CD8-positive, alpha-beta memory T cell (primary cell): ENCODE measurements at regions not wholly inside any gene's neighbourhood (a gene's known extent, or its start where the extent isn't known, plus 50 kb on each side); places are given as distances from the start of the nearest gene placed in this dataset.

Experiments used
- CTCF ChIA-PET: fragments of 350-600 bp; sonication (Branson Sonifier 250); formaldehyde crosslinking; loops from one replicate; lab custom pipeline; 2021; ENCODE audit warnings: antibody characterized with exemption; lab: Charles Lee
- POLR2A ChIA-PET: fragments of 350-600 bp; sonication (Branson Sonifier 250); formaldehyde crosslinking; loops from one replicate; lab custom pipeline; 2021; ENCODE audit warnings: antibody characterized with exemption; lab: Charles Lee
- DNase-seq, 5 donors: peaks; one replicate each; pipeline versions ENCODE4 v3.0.0 to v3.0.0-alpha.2; 2020 to 2022; ENCODE audit warnings: mixed read lengths in 1 of 5
- H3K27ac ChIP-seq: one replicate; pipeline ENCODE4 v1.7.0; 2013; ENCODE audit warnings: low read depth, mild to moderate bottlenecking, low read length, moderate library complexity
- H3K27me3 ChIP-seq: 2 replicates; pipeline ENCODE4 v1.7.0; 2013; ENCODE audit warnings: low read length, mild to moderate bottlenecking; ENCODE audit not compliant: insufficient read depth, poor library complexity, severe bottlenecking
- H3K36me3 ChIP-seq: 2 replicates; pipeline ENCODE4 v1.7.0; 2013; ENCODE audit warnings: mild to moderate bottlenecking, low read length, moderate library complexity; ENCODE audit not compliant: insufficient read depth
- H3K4me1 ChIP-seq: 2 replicates; pipeline ENCODE4 v1.7.0; 2013; ENCODE audit warnings: mild to moderate bottlenecking, low read length, moderate library complexity; ENCODE audit not compliant: insufficient read depth
- H3K4me3 ChIP-seq: 2 replicates; pipeline ENCODE4 v1.7.0; 2013; ENCODE audit warnings: mild to moderate bottlenecking, low read length
- H3K9me3 ChIP-seq: 2 replicates; pipeline ENCODE4 v1.7.0; 2013; ENCODE audit warnings: mild to moderate bottlenecking, low read length
- H3K27ac Mint-ChIP-seq, 8 donors: one replicate each; pipeline ENCODE4 v1.8.0; 2020 to 2021; ENCODE audit warnings: mixed read lengths in 8 of 8, mild to moderate bottlenecking in 6 of 8, inconsistent platforms in 3 of 8, moderate library complexity in 3 of 8
- H3K27me3 Mint-ChIP-seq, 2 donors: one replicate each; pipeline ENCODE4 v1.8.0; 2020 to 2021; ENCODE audit warnings: mixed read lengths in 2 of 2, mild to moderate bottlenecking in 1 of 2, moderate library complexity in 1 of 2
- H3K36me3 Mint-ChIP-seq, 3 donors: one replicate each; pipeline ENCODE4 v1.8.0; 2020 to 2021; ENCODE audit warnings: mixed read lengths in 3 of 3, inconsistent platforms in 1 of 3, mild to moderate bottlenecking in 1 of 3
- H3K4me1 Mint-ChIP-seq, 3 donors: one replicate each; pipeline ENCODE4 v1.8.0; 2020 to 2021; ENCODE audit warnings: mixed read lengths in 3 of 3, inconsistent platforms in 1 of 3, mild to moderate bottlenecking in 1 of 3
- H3K4me3 Mint-ChIP-seq, 7 donors: one replicate each; pipeline ENCODE4 v1.8.0; 2020 to 2021; ENCODE audit warnings: mixed read lengths in 7 of 7, mild to moderate bottlenecking in 6 of 7, moderate library complexity in 4 of 7, inconsistent platforms in 2 of 7
- H3K9me3 Mint-ChIP-seq, 5 donors: one replicate each; pipeline ENCODE4 v1.8.0; 2020 to 2022; ENCODE audit warnings: mixed read lengths in 5 of 5, mild to moderate bottlenecking in 3 of 5, moderate library complexity in 2 of 5, inconsistent platforms in 1 of 5

GRCh38 chr18:49704334-49704733 is 109.0 kb downstream of the ACAA2 start:
- H3K9me3 ChIP-seq, result no peaks in the 10 kb centered on the region
- no peak overlapping the region for H3K27ac Mint-ChIP-seq
- peaks cover 6 to 10% of the 10 kb centered on the region in 2 donors for H3K27me3 Mint-ChIP-seq
- H3K36me3 ChIP-seq, result no peaks in the 10 kb centered on the region
- DNase-seq, result no peak
- peaks cover 0 to 8% (median 0%) of the 10 kb centered on the region in 3 donors for H3K36me3 Mint-ChIP-seq
- CTCF ChIA-PET, result no interaction called here
- no peak overlapping the region for H3K27ac ChIP-seq
- no peak overlapping the region for H3K4me3 Mint-ChIP-seq
- no peak overlapping the region for H3K4me3 ChIP-seq
- no peaks in the 10 kb centered on the region for H3K4me1 ChIP-seq
- POLR2A ChIA-PET, result no interaction called here
- H3K9me3 Mint-ChIP-seq, result no peaks in the 10 kb centered on the region
- H3K27me3 ChIP-seq, result no peaks in the 10 kb centered on the region
- H3K4me1 Mint-ChIP-seq, result no peaks in the 10 kb centered on the region

GRCh38 chr18:49701190-49701589 is 112.1 kb downstream of the ACAA2 start:
- H3K4me3 Mint-ChIP-seq, result no peak overlapping the region
- H3K9me3 Mint-ChIP-seq, result no peaks in the 10 kb centered on the region
- CTCF ChIA-PET, result no interaction called here
- POLR2A ChIA-PET, result no interaction called here
- Histone ChIP-seq H3K9me3 (no peaks in the 10 kb centered on the region), H3K36me3 (no peaks in the 10 kb centered on the region), H3K4me3 (no peak overlapping the region), H3K4me1 (no peaks in the 10 kb centered on the region), H3K27ac (no peak overlapping the region), H3K27me3 (no peaks in the 10 kb centered on the region)
- H3K4me1 Mint-ChIP-seq, result no peaks in the 10 kb centered on the region
- no peak overlapping the region for H3K27ac Mint-ChIP-seq
- no peak for DNase-seq
- peaks cover 0 to 4% (median 0%) of the 10 kb centered on the region in 3 donors for H3K36me3 Mint-ChIP-seq
- H3K27me3 Mint-ChIP-seq, result peaks cover 9 to 10% of the 10 kb centered on the region in 2 donors

GRCh38 chr18:49699303-49699702 is 114.0 kb downstream of the ACAA2 start:
- CTCF ChIA-PET, result no interaction called here
- Mint-ChIP-seq H3K4me1 (no peaks in the 10 kb centered on the region), H3K27ac (peak overlapping the region in 2 of 8 donors; percentile 7 to 40), H3K27me3 (peaks cover under 1 to 7% of the 10 kb centered on the region in 2 donors), H3K4me3 (no peak overlapping the region), H3K9me3 (no peaks in the 10 kb centered on the region), H3K36me3 (peaks cover 0 to under 1% (median 0%) of the 10 kb centered on the region in 3 donors)
- H3K36me3 ChIP-seq, result no peaks in the 10 kb centered on the region
- no peak overlapping the region for H3K4me3 ChIP-seq
- POLR2A ChIA-PET, result no interaction called here
- no peak overlapping the region for H3K27ac ChIP-seq
- no peaks in the 10 kb centered on the region for H3K27me3 ChIP-seq
- DNase-seq, result no peak
- H3K9me3 ChIP-seq, result no peaks in the 10 kb centered on the region
- H3K4me1 ChIP-seq, result no peaks in the 10 kb centered on the region

- POLR2A ChIA-PET, result no interaction called here
Observed at GRCh38 chr18:49698525-49699025, 114.8 kb downstream of the ACAA2 start.

GRCh38 chr18:49697757-49698524 is 115.4 kb downstream of the ACAA2 start:
- H3K27me3 Mint-ChIP-seq, result peaks cover 0 to 8% of the 10 kb centered on the region in 2 donors
- Histone ChIP-seq H3K4me1 (no peaks in the 10 kb centered on the region), H3K36me3 (no peaks in the 10 kb centered on the region), H3K9me3 (no peaks in the 10 kb centered on the region), H3K27ac (no peak overlapping the region), H3K4me3 (no peak overlapping the region), H3K27me3 (no peaks in the 10 kb centered on the region)
- DNase-seq, result no peak
- no peaks in the 10 kb centered on the region for H3K36me3 Mint-ChIP-seq
- ChIA-PET CTCF (interaction anchor here (1.4 kb wide), 1 partner anchor 25 kb away, joined by 3 read pairs; no protein-coding TSS in a partner anchor), POLR2A (no interaction called here)
- peak overlapping the region in 1 of 8 donors; percentile 8 for H3K27ac Mint-ChIP-seq
- H3K9me3 Mint-ChIP-seq, result no peaks in the 10 kb centered on the region
- no peaks in the 10 kb centered on the region for H3K4me1 Mint-ChIP-seq
- H3K4me3 Mint-ChIP-seq, result no peak overlapping the region

More at GRCh38 chr18:49698525-49699025, 114.8 kb downstream of the ACAA2 start:
- Mint-ChIP-seq H3K4me3 (no peak overlapping the region), H3K4me1 (no peaks in the 10 kb centered on the region), H3K36me3 (no peaks in the 10 kb centered on the region), H3K27me3 (peaks cover 0 to 8% of the 10 kb centered on the region in 2 donors), H3K9me3 (no peaks in the 10 kb centered on the region), H3K27ac (peak overlapping the region in 1 of 8 donors; percentile 63)
- Histone ChIP-seq H3K36me3 (no peaks in the 10 kb centered on the region), H3K9me3 (no peaks in the 10 kb centered on the region), H3K4me3 (no peak overlapping the region), H3K27me3 (no peaks in the 10 kb centered on the region), H3K4me1 (no peaks in the 10 kb centered on the region), H3K27ac (no peak overlapping the region)
- CTCF ChIA-PET, result no interaction called here
- DNase-seq, result no peak

- ChIA-PET POLR2A (no interaction called here), CTCF (interaction anchor here (1.4 kb wide), 1 partner anchor 25 kb away, joined by 3 read pairs; no protein-coding TSS in a partner anchor)
Observed at GRCh38 chr18:49697049-49697448, 116.3 kb downstream of the ACAA2 start.

GRCh38 chr18:49694402-49694801 is 118.9 kb downstream of the ACAA2 start:
- no peak overlapping the region for H3K4me3 Mint-ChIP-seq
- peak overlapping the region in 1 of 8 donors; percentile 63 for H3K27ac Mint-ChIP-seq
- H3K4me1 Mint-ChIP-seq, result peaks cover 11 to 15% (median 14%) of the 10 kb centered on the region in 3 donors
- no peaks in the 10 kb centered on the region for H3K9me3 Mint-ChIP-seq
- Histone ChIP-seq H3K4me3 (no peak overlapping the region), H3K4me1 (peaks cover 10% of the 10 kb centered on the region), H3K27ac (no peak overlapping the region), H3K27me3 (no peaks in the 10 kb centered on the region), H3K36me3 (no peaks in the 10 kb centered on the region), H3K9me3 (no peaks in the 10 kb centered on the region)
- ChIA-PET CTCF (no interaction called here), POLR2A (no interaction called here)
- H3K36me3 Mint-ChIP-seq, result peaks cover 0 to 4% (median 2%) of the 10 kb centered on the region in 3 donors
- no peak for DNase-seq
- peaks cover 0 to 8% of the 10 kb centered on the region in 2 donors for H3K27me3 Mint-ChIP-seq

More at GRCh38 chr18:49697049-49697448, 116.3 kb downstream of the ACAA2 start:
- Histone ChIP-seq H3K36me3 (no peaks in the 10 kb centered on the region), H3K27ac (no peak overlapping the region), H3K4me1 (no peaks in the 10 kb centered on the region), H3K4me3 (no peak overlapping the region), H3K27me3 (no peaks in the 10 kb centered on the region), H3K9me3 (no peaks in the 10 kb centered on the region)
- Mint-ChIP-seq H3K27me3 (peaks cover 0 to 8% of the 10 kb centered on the region in 2 donors), H3K9me3 (no peaks in the 10 kb centered on the region), H3K4me3 (no peak overlapping the region), H3K27ac (no peak overlapping the region), H3K4me1 (no peaks in the 10 kb centered on the region), H3K36me3 (no peaks in the 10 kb centered on the region)
- DNase-seq, result no peak

- no peaks in the 10 kb centered on the region for H3K9me3 Mint-ChIP-seq
- Histone ChIP-seq H3K27ac (no peak overlapping the region), H3K4me3 (no peak overlapping the region), H3K4me1 (peaks cover 10% of the 10 kb centered on the region), H3K36me3 (no peaks in the 10 kb centered on the region), H3K9me3 (no peaks in the 10 kb centered on the region), H3K27me3 (no peaks in the 10 kb centered on the region)
- H3K36me3 Mint-ChIP-seq, result peaks cover 0 to 4% (median 2%) of the 10 kb centered on the region in 3 donors
- H3K27me3 Mint-ChIP-seq, result peaks cover 0 to 8% of the 10 kb centered on the region in 2 donors
- CTCF ChIA-PET, result no interaction called here
- H3K4me1 Mint-ChIP-seq, result peaks cover 11 to 15% (median 14%) of the 10 kb centered on the region in 3 donors
- no peak overlapping the region for H3K4me3 Mint-ChIP-seq
- H3K27ac Mint-ChIP-seq, result no peak overlapping the region
- no peak for DNase-seq
- POLR2A ChIA-PET, result no interaction called here
Observed at GRCh38 chr18:49693717-49694005, 119.7 kb downstream of the ACAA2 start.
